IMR-90 (cell line): ENCODE measurements at regions not wholly inside any gene's neighbourhood (a gene's known extent, or its start where the extent isn't known, plus 50 kb on each side); places are given as distances from the start of the nearest gene placed in this dataset.

Experiments used
- ATAC-seq: fragments of 200-7000 bp; cut with Tn5 transposase; 2 replicates; pipeline ENCODE4 v1.9.1; 2020; ENCODE audit warnings: low read depth, mild to moderate bottlenecking, moderate library complexity
- BruUV-seq: library from RNA; stranded (reverse); fragments of 400-500 nt; replicated peaks from 2 replicates; lab custom pipeline; 2021; lab: Mats Ljungman, UMichigan
- CTCF ChIA-PET: fragments of 300-600 bp; formaldehyde crosslinking; extraction: SDS; loops from one replicate; lab custom pipeline; 2021; ENCODE audit warnings: antibody characterized with exemption; lab: Yijun Ruan, JAX
- POLR2A ChIA-PET: fragments of 300-600 bp; sonication (Branson Sonifier 250); formaldehyde crosslinking; loops from one replicate; lab custom pipeline; 2022; ENCODE audit warnings: antibody characterized with exemption; ENCODE audit not compliant: unreplicated experiment; lab: Charles Lee
- DNase-seq: peaks from one replicate; pipeline ENCODE4 v3.0.0; 2013
- H2AFZ ChIP-seq: replicated peaks from 2 replicates; pipeline ENCODE3; 2013; ENCODE audit warnings: low read length, mild to moderate bottlenecking; ENCODE audit not compliant: poor library complexity
- H2AK5ac ChIP-seq: 2 replicates; pipeline ENCODE4 v1.6.1; 2013; ENCODE audit warnings: low read depth, low read length, inconsistent platforms
- H2AK9ac ChIP-seq: replicated peaks from 2 replicates; pipeline ENCODE3; 2013; ENCODE audit warnings: mild to moderate bottlenecking, low read depth, low read length, moderate library complexity; ENCODE audit not compliant: poor library complexity
- H2BK120ac ChIP-seq: 2 replicates; pipeline ENCODE4 v1.6.1; 2013; ENCODE audit warnings: low read depth, low read length, inconsistent platforms
- H2BK15ac ChIP-seq: 3 replicates; pipeline ENCODE4 v1.6.1; 2013; ENCODE audit warnings: low read depth, low read length, inconsistent platforms
- H2BK20ac ChIP-seq: 2 replicates; pipeline ENCODE4 v1.6.1; 2013; ENCODE audit warnings: low read depth, mild to moderate bottlenecking, inconsistent platforms, low read length, moderate library complexity
- H2BK5ac ChIP-seq: 2 replicates; pipeline ENCODE4 v1.6.1; 2013; ENCODE audit warnings: mild to moderate bottlenecking, low read depth, low read length, inconsistent platforms; ENCODE audit not compliant: poor library complexity, severe bottlenecking
- H3K14ac ChIP-seq: replicated peaks from 2 replicates; pipeline ENCODE4 v1.6.1; 2013; ENCODE audit warnings: low read depth, low read length, inconsistent platforms
- H3K18ac ChIP-seq: 2 replicates; pipeline ENCODE4 v1.6.1; 2013; ENCODE audit warnings: low read depth, low read length, control low read depth
- H3K23ac ChIP-seq: 2 replicates; pipeline ENCODE4 v1.6.1; 2013; ENCODE audit warnings: low read depth, low read length, inconsistent platforms
- H3K27ac ChIP-seq: 2 replicates; pipeline ENCODE4 v1.5.1; 2013; ENCODE audit warnings: mild to moderate bottlenecking, control low read depth, low read length; ENCODE audit not compliant: insufficient read depth
- H3K27me3 ChIP-seq: 2 replicates; pipeline ENCODE4 v1.6.1; 2013; ENCODE audit warnings: low read length; ENCODE audit not compliant: control insufficient read depth, insufficient read depth
- H3K36me3 ChIP-seq: 2 replicates; pipeline ENCODE4 v1.6.1; 2013; ENCODE audit warnings: low read length, mixed read lengths; ENCODE audit not compliant: control insufficient read depth, insufficient read depth
- H3K4ac ChIP-seq: 2 replicates; pipeline ENCODE4 v1.6.1; 2013; ENCODE audit warnings: low read depth, low read length, inconsistent platforms
- H3K4me1 ChIP-seq: 2 replicates; pipeline ENCODE4 v1.6.1; 2013; ENCODE audit warnings: low read length, mixed read lengths; ENCODE audit not compliant: control insufficient read depth, insufficient read depth
- H3K4me2 ChIP-seq: 2 replicates; pipeline ENCODE4 v1.6.1; 2013; ENCODE audit warnings: low read depth, mild to moderate bottlenecking, control low read depth, low read length, moderate library complexity
- H3K4me3 ChIP-seq: 2 replicates; pipeline ENCODE4 v1.5.1; 2013; ENCODE audit warnings: low read depth, mild to moderate bottlenecking, control low read depth, low read length, moderate library complexity; ENCODE audit not compliant: insufficient read depth
- H3K56ac ChIP-seq: 2 replicates; pipeline ENCODE4 v1.6.1; 2013; ENCODE audit warnings: low read length, inconsistent platforms; ENCODE audit not compliant: insufficient read depth; ENCODE audit errors: extremely low read depth
- H3K79me1 ChIP-seq, 2 experiments: 2 replicates each; pipeline ENCODE4 v1.6.1; 2013; ENCODE audit warnings: low read length in 2 of 2, inconsistent platforms in 1 of 2, low read depth in 1 of 2
- H3K9ac ChIP-seq: 2 replicates; pipeline ENCODE4 v1.6.1; 2013; ENCODE audit warnings: low read depth, low read length, control low read depth
- H3K9me1 ChIP-seq: 2 replicates; pipeline ENCODE4 v1.6.1; 2013; ENCODE audit warnings: low read length, inconsistent platforms; ENCODE audit not compliant: insufficient read depth
- H3K9me3 ChIP-seq: 2 replicates; pipeline ENCODE4 v1.6.1; 2013; ENCODE audit warnings: low read length; ENCODE audit not compliant: control insufficient read depth, insufficient read depth
- H4K20me1 ChIP-seq: 2 replicates; pipeline ENCODE4 v1.6.1; 2013; ENCODE audit warnings: low read length, inconsistent platforms; ENCODE audit not compliant: insufficient read depth
- H4K5ac ChIP-seq: 2 replicates; pipeline ENCODE4 v1.6.1; 2013; ENCODE audit warnings: mild to moderate bottlenecking, low read depth, low read length, control low read depth
- H4K8ac ChIP-seq, 2 experiments: 2 replicates each; pipeline ENCODE4 v1.6.1; 2013; ENCODE audit warnings: low read depth in 2 of 2, low read length in 2 of 2, control low read depth in 1 of 2, inconsistent platforms in 1 of 2
- H4K91ac ChIP-seq: 2 replicates; pipeline ENCODE4 v1.6.1; 2013; ENCODE audit warnings: low read depth, low read length, inconsistent platforms; ENCODE audit not compliant: insufficient read depth
- ELK1 ChIP-seq: fragments of 150-350 bp; IDR thresholded peaks from 2 replicates; pipeline ENCODE4 v1.6.1; 2016; ENCODE audit warnings: low read depth, mild to moderate bottlenecking, low read length, moderate library complexity, borderline replicate concordance
- FOS ChIP-seq: fragments of 150-350 bp; IDR thresholded peaks from 2 replicates; pipeline ENCODE4 v1.6.1; 2016; ENCODE audit warnings: low read depth, low read length
- MAZ ChIP-seq: IDR thresholded peaks from 2 replicates; pipeline ENCODE4 v1.6.1; 2012; ENCODE audit warnings: low read depth, mild to moderate bottlenecking, low read length, improper control_type of control experiment, moderate library complexity, borderline replicate concordance
- MXI1 ChIP-seq: IDR thresholded peaks from 2 replicates; pipeline ENCODE4 v1.6.1; 2012; ENCODE audit warnings: low read depth, mild to moderate bottlenecking, low read length, moderate library complexity, borderline replicate concordance
- POLR2A ChIP-seq: IDR thresholded peaks from 2 replicates; pipeline ENCODE4 v1.6.1; 2012; ENCODE audit warnings: mild to moderate bottlenecking, low read depth, low read length
- RAD21 ChIP-seq: IDR thresholded peaks from 2 replicates; pipeline ENCODE4 v1.6.1; 2012; ENCODE audit warnings: low read length, improper control_type of control experiment
- RCOR1 ChIP-seq: IDR thresholded peaks from 2 replicates; pipeline ENCODE4 v1.6.1; 2012; ENCODE audit warnings: mild to moderate bottlenecking, low read length, improper control_type of control experiment; ENCODE audit not compliant: insufficient replicate concordance
- WGBS, 2 experiments: methylation state at CpG; one replicate each; pipeline versions ENCODE4 v1.1.5 to v1.1.7; 2013; ENCODE audit warnings: missing lambda C conversion rate in 2 of 2; ENCODE audit not compliant: insufficient read length in 1 of 2; ENCODE audit errors: extremely low coverage in 2 of 2; 5-methylcytosine and 5-hydroxymethylcytosine counted together
- dilution Hi-C: fragments of 300-500 bp; cut with HindIII; formaldehyde crosslinking; loops from one replicate; pipeline ENCODE4 v1.14.3; 2018; ENCODE audit warnings: low sequenced_read_pairs; ENCODE audit not compliant: unreplicated experiment
- in situ Hi-C: fragments of 300-500 bp; cut with MboI; formaldehyde crosslinking; loops from 3 replicates; pipeline ENCODE4 v1.14.3; 2019; ENCODE audit warnings: low sequenced_read_pairs, inconsistent platforms, mixed read lengths
- intact Hi-C: fragments of 100-400 bp; cut with micrococcal nuclease; formaldehyde crosslinking; loops from 2 replicates; pipeline ENCODE4 v1.10.0; 2022

- intact Hi-C loops = no loop called here
Measured at GRCh38 chr2:198411936-198412335, 607.5 kb downstream of the PLCL1 start.

More at GRCh38 chr2:198411936-198412335, 607.5 kb downstream of the PLCL1 start:
- Histone ChIP-seq H3K27ac (no peak overlapping the region), H4K91ac (no peak overlapping the region), H3K4me3 (no peak overlapping the region), H2AK5ac (no peak overlapping the region), H4K20me1 (no peaks in the 10 kb centered on the region), H3K4me1 (no peaks in the 10 kb centered on the region), H4K5ac (no peak overlapping the region), H3K9ac (no peak overlapping the region), H3K79me1 (no peaks in the 10 kb centered on the region), H3K27me3 (no peaks in the 10 kb centered on the region), H3K4me2 (no peak overlapping the region), H3K18ac (no peak overlapping the region), H3K9me1 (no peaks in the 10 kb centered on the region), H3K56ac (no peak overlapping the region), H2AK9ac (no peak overlapping the region), H2BK20ac (no peak overlapping the region), H2BK120ac (no peak overlapping the region), H3K23ac (no peak overlapping the region), H2AFZ (no peak overlapping the region), H4K8ac (no peak overlapping the region), H3K9me3 (no peaks in the 10 kb centered on the region), H3K4ac (no peak overlapping the region), H2BK15ac (no peak overlapping the region), H3K36me3 (no peaks in the 10 kb centered on the region), H2BK5ac (no peak overlapping the region), H3K14ac (no peak overlapping the region)
- dilution Hi-C loops (no loop called here), in situ Hi-C loops (no loop called here)
- CTCF ChIA-PET = no interaction called here
- BruUV-seq = no TSS peak
- no peak for TF ChIP-seq MAZ
- no peak for TF ChIP-seq RCOR1
- TF ChIP-seq POLR2A = no peak
- TF ChIP-seq FOS = no peak
- no peak for TF ChIP-seq ELK1
- no peak for TF ChIP-seq MXI1
- TF ChIP-seq RAD21 = no peak
- POLR2A ChIA-PET = no interaction called here
- no peak for DNase-seq
- WGBS, 2 experiments = no CpG with 5 or more reads among the region's 2 CpGs
- no peak for ATAC-seq
